H1 (cell line): ENCODE measurements at regions not wholly inside any gene's neighbourhood (a gene's known extent, or its start where the extent isn't known, plus 50 kb on each side); places are given as distances from the start of the nearest gene placed in this dataset.

Source experiments
- CTCF ChIA-PET: fragments of 300-600 bp; sonication (Branson Sonifier 250); formaldehyde crosslinking; loops from one replicate; lab custom pipeline; 2021; ENCODE audit not compliant: partially characterized antibody; lab: Charles Lee
- POLR2A ChIA-PET: fragments of 300-600 bp; sonication (Branson Sonifier 250); formaldehyde crosslinking; loops from one replicate; lab custom pipeline; 2021; ENCODE audit warnings: inconsistent platforms; ENCODE audit not compliant: partially characterized antibody; lab: Charles Lee
- DNase-seq, 2 experiments: peaks; one replicate each; pipeline versions ENCODE4 v3.0.0 to v3.0.0-alpha.2; 2010 to 2022; ENCODE audit warnings: low spot score in 2 of 2, low read depth in 1 of 2, mixed read lengths in 1 of 2
- FAIRE-seq: peaks from 2 replicates; lab custom pipeline; 2011; peaks lifted over from hg19 to GRCh38; lab: Jason Lieb, UNC
- H2AFZ ChIP-seq: 2 replicates; pipeline ENCODE4 v1.8.1; 2012; ENCODE audit warnings: low read length, inconsistent platforms
- H2AK5ac ChIP-seq: 2 replicates; pipeline ENCODE4 v1.6.1; 2013; ENCODE audit warnings: low read depth, low read length
- H2BK120ac ChIP-seq: replicated peaks from 2 replicates; pipeline ENCODE3; 2013; ENCODE audit warnings: low read depth, low read length, inconsistent platforms
- H2BK12ac ChIP-seq: 2 replicates; pipeline ENCODE4 v1.6.1; 2013; ENCODE audit warnings: low read depth, low read length
- H2BK15ac ChIP-seq: 2 replicates; pipeline ENCODE4 v1.6.1; 2013; ENCODE audit warnings: low read length
- H2BK20ac ChIP-seq: 2 replicates; pipeline ENCODE4 v1.6.1; 2013; ENCODE audit warnings: low read length
- H2BK5ac ChIP-seq: 2 replicates; pipeline ENCODE4 v1.6.1; 2013; ENCODE audit warnings: low read depth, low read length
- H3K14ac ChIP-seq: 2 replicates; pipeline ENCODE4 v1.6.1; 2013; ENCODE audit warnings: inconsistent platforms; ENCODE audit not compliant: insufficient read length
- H3K18ac ChIP-seq: 2 replicates; pipeline ENCODE4 v1.6.1; 2013; ENCODE audit warnings: low read length; ENCODE audit errors: extremely low read depth
- H3K23ac ChIP-seq: 2 replicates; pipeline ENCODE4 v1.6.1; 2013; ENCODE audit warnings: inconsistent platforms; ENCODE audit not compliant: insufficient read length
- H3K23me2 ChIP-seq: 2 replicates; pipeline ENCODE4 v1.6.1; 2013; ENCODE audit warnings: low read depth, low read length
- H3K27ac ChIP-seq: 2 replicates; pipeline ENCODE4 v1.6.1; 2011; ENCODE audit warnings: low read depth, low read length, inconsistent platforms
- H3K27me3 ChIP-seq, 4 experiments: replicated peaks in 1 of 4; 1 replicate in 1 of 4; 2 replicates in 3 of 4; pipeline versions ENCODE4 v1.6.1 to v1.8.1; 2011 to 2013; ENCODE audit warnings: low read length in 3 of 4, mild to moderate bottlenecking in 3 of 4, inconsistent platforms in 2 of 4, mixed read lengths in 2 of 4, moderate library complexity in 1 of 4; ENCODE audit not compliant: control insufficient read depth in 3 of 4, insufficient read depth in 3 of 4; ENCODE audit errors: extremely low read depth in 1 of 4
- H3K36me3 ChIP-seq, 4 experiments: 2 replicates each; pipeline versions ENCODE4 v1.6.1 to v1.8.1; 2011 to 2013; ENCODE audit warnings: mild to moderate bottlenecking in 4 of 4, low read length in 3 of 4, moderate library complexity in 2 of 4, control low read depth in 1 of 4, inconsistent platforms in 1 of 4; ENCODE audit not compliant: insufficient read depth in 4 of 4, control insufficient read depth in 2 of 4
- H3K4ac ChIP-seq: replicated peaks from 2 replicates; pipeline ENCODE3; 2013; ENCODE audit warnings: low read length, low read depth, mixed read lengths, inconsistent platforms; ENCODE audit not compliant: insufficient read length
- H3K4me1 ChIP-seq, 4 experiments: replicated peaks in 1 of 4; 1 replicate in 1 of 4; 2 replicates in 3 of 4; pipeline versions ENCODE4 v1.6.1 to v1.8.1; 2011 to 2013; ENCODE audit warnings: low read length in 3 of 4, inconsistent platforms in 2 of 4, mixed read lengths in 1 of 4; ENCODE audit not compliant: insufficient read depth in 4 of 4, control insufficient read depth in 3 of 4
- H3K4me2 ChIP-seq, 2 experiments: 2 replicates each; pipeline versions ENCODE4 v1.6.1 to v1.8.1; 2011 to 2013; ENCODE audit warnings: low read depth in 2 of 2, low read length in 2 of 2, control low read depth in 1 of 2, inconsistent platforms in 1 of 2, mild to moderate bottlenecking in 1 of 2; ENCODE audit not compliant: insufficient read depth in 1 of 2
- H3K4me3 ChIP-seq, 4 experiments: fragments of 200-600, 300-600 bp in 1 of 4; sonication (generic), shearing (Covaris generic), sonication (Bioruptor Twin) in 1 of 4; 2 replicates each; pipeline versions ENCODE4 v1.5.1 to v1.8.1; 2011 to 2016; ENCODE audit warnings: low read length in 4 of 4, low read depth in 3 of 4, control low read depth in 2 of 4, inconsistent platforms in 2 of 4, mild to moderate bottlenecking in 2 of 4, mixed read lengths in 1 of 4, moderate library complexity in 1 of 4; ENCODE audit not compliant: insufficient read depth in 2 of 4; ENCODE audit errors: extremely low read depth in 1 of 4
- H3K56ac ChIP-seq: replicated peaks from 2 replicates; pipeline ENCODE3; 2013; ENCODE audit warnings: low read depth, mild to moderate bottlenecking, mixed read lengths, low read length, inconsistent platforms; ENCODE audit not compliant: insufficient read length
- H3K79me1 ChIP-seq: 2 replicates; pipeline ENCODE4 v1.6.1; 2013; ENCODE audit warnings: low read depth, low read length, control low read depth
- H3K79me2 ChIP-seq, 2 experiments: 2 replicates each; pipeline versions ENCODE4 v1.6.1 to v1.8.1; 2012 to 2013; ENCODE audit warnings: low read length in 2 of 2, mild to moderate bottlenecking in 2 of 2, inconsistent platforms in 1 of 2; ENCODE audit not compliant: insufficient read depth in 2 of 2, control insufficient read depth in 1 of 2
- H3K9ac ChIP-seq, 4 experiments: replicated peaks in 1 of 4; 1 replicate in 1 of 4; 2 replicates in 3 of 4; pipeline versions ENCODE4 v1.6.1 to v1.8.1; 2011 to 2013; ENCODE audit warnings: low read depth in 3 of 4, low read length in 3 of 4, control low read depth in 2 of 4, mild to moderate bottlenecking in 2 of 4, moderate library complexity in 2 of 4, inconsistent platforms in 1 of 4; ENCODE audit errors: extremely low read depth in 1 of 4
- H3K9me3 ChIP-seq, 2 experiments: 2 replicates each; pipeline versions ENCODE4 v1.6.1 to v1.8.1; 2012 to 2013; ENCODE audit warnings: mild to moderate bottlenecking in 2 of 2, moderate library complexity in 2 of 2, control low read depth in 1 of 2, inconsistent platforms in 1 of 2, low read depth in 1 of 2, low read length in 1 of 2, mixed read lengths in 1 of 2; ENCODE audit not compliant: insufficient read depth in 2 of 2
- H4K20me1 ChIP-seq, 2 experiments: replicated peaks in 1 of 2; 2 replicates each; pipeline versions ENCODE3 to v1.8.1; 2011 to 2013; ENCODE audit warnings: inconsistent platforms in 2 of 2, low read length in 2 of 2, mild to moderate bottlenecking in 1 of 2; ENCODE audit not compliant: insufficient read depth in 2 of 2, control insufficient read depth in 1 of 2
- H4K5ac ChIP-seq: 2 replicates; pipeline ENCODE4 v1.6.1; 2013; ENCODE audit warnings: low read length, low read depth, mixed read lengths, inconsistent platforms; ENCODE audit not compliant: insufficient read length
- H4K8ac ChIP-seq: 2 replicates; pipeline ENCODE4 v1.8.0; 2013; ENCODE audit warnings: mild to moderate bottlenecking, moderate library complexity, low read length, inconsistent platforms; ENCODE audit not compliant: insufficient read depth; ENCODE audit errors: extremely low read depth
- H4K91ac ChIP-seq: replicated peaks from 2 replicates; pipeline ENCODE3; 2013; ENCODE audit warnings: low read length, mixed read lengths, inconsistent platforms; ENCODE audit not compliant: insufficient read length
- CBX5 ChIP-seq: fragments of 300-800, 300-1000 bp; sonication (generic); IDR thresholded peaks from 2 replicates; pipeline ENCODE4 v1.7.1; 2016; ENCODE audit warnings: antibody characterized with exemption, low read length, low read depth
- CEBPB ChIP-seq: IDR thresholded peaks from 2 replicates; pipeline ENCODE4 v1.6.1; 2012; ENCODE audit warnings: low read depth, low read length
- HDAC6 ChIP-seq: IDR thresholded peaks from one replicate; pipeline ENCODE4 v1.7.1; 2012; ENCODE audit warnings: low read depth, mild to moderate bottlenecking, inconsistent platforms, low read length, moderate library complexity
- RAD21 ChIP-seq, 2 experiments: IDR thresholded peaks in 1 of 2; conservative IDR thresholded peaks in 1 of 2; 2 replicates each; pipeline ENCODE4 v1.6.1; 2011; ENCODE audit warnings: low read depth in 2 of 2, low read length in 2 of 2, improper control_type of control experiment in 1 of 2, inconsistent platforms in 1 of 2, mild to moderate bottlenecking in 1 of 2, moderate library complexity in 1 of 2
- SIRT6 ChIP-seq: IDR thresholded peaks from one replicate; pipeline ENCODE4 v1.7.1; 2012; ENCODE audit warnings: low read length, inconsistent platforms
- SP1 ChIP-seq: IDR thresholded peaks from 2 replicates; pipeline ENCODE4 v1.6.1; 2011; ENCODE audit warnings: low read depth, low read length
- SP4 ChIP-seq: IDR thresholded peaks from 2 replicates; pipeline ENCODE4 v1.6.1; 2012; ENCODE audit warnings: low read length, inconsistent platforms
- SRF ChIP-seq: IDR thresholded peaks from 2 replicates; pipeline ENCODE4 v1.6.1; 2011; ENCODE audit warnings: mild to moderate bottlenecking, low read depth, low read length, moderate library complexity
- TBP ChIP-seq: IDR thresholded peaks from 2 replicates; pipeline ENCODE4 v1.6.1; 2011; ENCODE audit warnings: low read depth, low read length, improper control_type of control experiment
- TCF12 ChIP-seq: IDR thresholded peaks from 2 replicates; pipeline ENCODE4 v1.6.1; 2011; ENCODE audit warnings: low read depth, mild to moderate bottlenecking, low read length
- WGBS, 2 experiments: shearing (Covaris generic) in 1 of 2; methylation state at CpG; one replicate each; pipeline versions ENCODE4 v1.1.6 to v1.1.7; 2013 to 2015; ENCODE audit warnings: low lambda C conversion rate in 2 of 2, mixed read lengths in 2 of 2, inconsistent platforms in 1 of 2, low coverage in 1 of 2, missing lambda C conversion rate in 1 of 2; ENCODE audit not compliant: insufficient replicate concordance in 2 of 2, insufficient coverage in 1 of 2, insufficient read length in 1 of 2; ENCODE audit errors: extremely low coverage in 1 of 2, missing lambda C conversion rate in 1 of 2; 5-methylcytosine and 5-hydroxymethylcytosine counted together
- TF ChIP-seq, protein P1 (sequence below), 3 experiments: IDR thresholded peaks; 1 replicate in 2 of 3; 2 replicates in 1 of 3; pipeline versions ENCODE4 v1.5.1 to v1.6.1; 2011; ENCODE audit warnings: low read length in 3 of 3, mild to moderate bottlenecking in 3 of 3, inconsistent platforms in 2 of 3, low read depth in 1 of 3, moderate library complexity in 1 of 3; ENCODE audit not compliant: insufficient read depth in 1 of 3; ENCODE audit errors: control extremely low read depth in 1 of 3

DNA sequence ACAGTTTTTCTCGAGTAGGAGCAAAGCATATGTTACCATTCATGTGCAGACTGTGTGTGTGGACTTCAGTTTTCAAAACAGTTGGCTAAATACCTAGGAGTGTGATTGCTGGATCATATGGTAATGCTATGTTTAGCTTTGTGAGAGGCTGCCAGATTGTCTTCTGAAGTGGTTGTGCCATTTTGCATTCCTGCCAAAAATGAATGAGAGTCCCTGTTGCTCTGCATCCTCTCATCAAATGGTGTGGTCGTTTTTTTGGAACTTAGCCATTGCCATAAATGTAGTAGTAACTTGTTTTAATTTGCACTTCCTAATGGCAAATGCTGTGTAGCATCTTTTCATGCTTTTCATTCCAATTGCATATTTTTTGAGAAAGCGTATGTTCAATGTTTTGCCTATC is 77.2 kb upstream of the NDN start:
- H3K27ac ChIP-seq, result no peak overlapping the region
- FAIRE-seq (no peak), DNase-seq (no peak)
- POLR2A ChIA-PET, result no interaction called here
- no peak overlapping the region for H2AFZ ChIP-seq
- H2BK20ac ChIP-seq, result no peak overlapping the region
- no peak overlapping the region for H4K8ac ChIP-seq
- no peaks in the 10 kb centered on the region for H3K79me1 ChIP-seq
- no peak overlapping the region for H3K23ac ChIP-seq
- CTCF ChIA-PET, result no interaction called here
- no peak overlapping the region for H3K4ac ChIP-seq
- H3K4me3 ChIP-seq, result no peak overlapping the region
- H3K56ac ChIP-seq, result no peak overlapping the region
- no peak overlapping the region for H4K91ac ChIP-seq
- no peak overlapping the region for H3K14ac ChIP-seq
- H3K4me1 ChIP-seq, result no peaks in the 10 kb centered on the region; a peak in 2 of 7 replicates
- TF ChIP-seq TCF12 (no peak), SP4 (no peak), CBX5 (no peak), SP1 (no peak), RAD21 (IDR thresholded peaks at IDR 0.05 in 1 of 2, conservative IDR thresholded peaks at IDR 0.05 in 1 of 2; ENCODE audit: low read depth in 2 of 2, low read length in 2 of 2) (no peak), HDAC6 (no peak), SRF (no peak), SIRT6 (no peak), TBP (no peak), CEBPB (no peak)
- TF ChIP-seq, protein P1, sequence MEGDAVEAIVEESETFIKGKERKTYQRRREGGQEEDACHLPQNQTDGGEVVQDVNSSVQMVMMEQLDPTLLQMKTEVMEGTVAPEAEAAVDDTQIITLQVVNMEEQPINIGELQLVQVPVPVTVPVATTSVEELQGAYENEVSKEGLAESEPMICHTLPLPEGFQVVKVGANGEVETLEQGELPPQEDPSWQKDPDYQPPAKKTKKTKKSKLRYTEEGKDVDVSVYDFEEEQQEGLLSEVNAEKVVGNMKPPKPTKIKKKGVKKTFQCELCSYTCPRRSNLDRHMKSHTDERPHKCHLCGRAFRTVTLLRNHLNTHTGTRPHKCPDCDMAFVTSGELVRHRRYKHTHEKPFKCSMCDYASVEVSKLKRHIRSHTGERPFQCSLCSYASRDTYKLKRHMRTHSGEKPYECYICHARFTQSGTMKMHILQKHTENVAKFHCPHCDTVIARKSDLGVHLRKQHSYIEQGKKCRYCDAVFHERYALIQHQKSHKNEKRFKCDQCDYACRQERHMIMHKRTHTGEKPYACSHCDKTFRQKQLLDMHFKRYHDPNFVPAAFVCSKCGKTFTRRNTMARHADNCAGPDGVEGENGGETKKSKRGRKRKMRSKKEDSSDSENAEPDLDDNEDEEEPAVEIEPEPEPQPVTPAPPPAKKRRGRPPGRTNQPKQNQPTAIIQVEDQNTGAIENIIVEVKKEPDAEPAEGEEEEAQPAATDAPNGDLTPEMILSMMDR (IDR thresholded peaks at IDR 0.05; ENCODE audit: control extremely low read depth in 1 of 3, insufficient read depth in 1 of 3, low read depth in 1 of 3, low read length in 3 of 3), result no peak
- no peaks in the 10 kb centered on the region for H3K36me3 ChIP-seq
- no peaks in the 10 kb centered on the region for H4K20me1 ChIP-seq
- peaks cover 19 to 71% of the 10 kb centered on the region in 2 experiments; a peak in 3 of 4 replicates for H3K9me3 ChIP-seq
- H3K27me3 ChIP-seq, result no peaks in the 10 kb centered on the region
- H3K23me2 ChIP-seq, result no peaks in the 10 kb centered on the region
- H2BK120ac ChIP-seq, result no peak overlapping the region
- H2AK5ac ChIP-seq, result no peak overlapping the region
- H3K9ac ChIP-seq, result no peak overlapping the region
- 73% methylated on average over 3 of the region's 3 CpGs; no CpG with 5 or more reads in 1 of the 2 experiments for WGBS, 2 experiments
- no peak overlapping the region for H4K5ac ChIP-seq
- no peak overlapping the region for H3K4me2 ChIP-seq
- no peak overlapping the region for H3K18ac ChIP-seq
- H2BK12ac ChIP-seq, result no peak overlapping the region
- H2BK5ac ChIP-seq, result no peak overlapping the region
- no peak overlapping the region for H2BK15ac ChIP-seq
- no peaks in the 10 kb centered on the region for H3K79me2 ChIP-seq
